Astrocyte (in vitro differentiated cells and primary cell): ENCODE measurements at regions not wholly inside any gene's neighbourhood (a gene's known extent, or its start where the extent isn't known, plus 50 kb on each side); places are given as distances from the start of the nearest gene placed in this dataset.

Source experiments
- DNase-seq: peaks from one replicate; pipeline ENCODE4 v3.0.0-alpha.2; 2010; ENCODE audit warnings: low read depth
- FAIRE-seq: peaks from 2 replicates; lab custom pipeline; 2011; peaks lifted over from hg19 to GRCh38; lab: Jason Lieb, UNC
- H2AFZ ChIP-seq: 2 replicates; pipeline ENCODE4 v1.6.0; 2012; ENCODE audit warnings: low read depth, low read length, inconsistent platforms
- H3K27ac ChIP-seq: 2 replicates; pipeline ENCODE4 v1.5.1; 2011; ENCODE audit warnings: low read depth, low read length, inconsistent platforms
- H3K27me3 ChIP-seq: 2 replicates; pipeline ENCODE4 v1.6.0; 2011; ENCODE audit warnings: low read length, inconsistent platforms; ENCODE audit not compliant: insufficient read depth
- H3K36me3 ChIP-seq: 2 replicates; pipeline ENCODE4 v1.5.1; 2011; ENCODE audit warnings: low read length, inconsistent platforms; ENCODE audit not compliant: insufficient read depth
- H3K4me1 ChIP-seq: 2 replicates; pipeline ENCODE4 v1.5.1; 2011; ENCODE audit warnings: low read length, inconsistent platforms; ENCODE audit not compliant: insufficient read depth
- H3K4me2 ChIP-seq: 2 replicates; pipeline ENCODE4 v1.6.0; 2012; ENCODE audit warnings: low read length, inconsistent platforms
- H3K4me3 ChIP-seq: 2 replicates; pipeline ENCODE4 v1.5.1; 2011; ENCODE audit warnings: low read depth, mild to moderate bottlenecking, low read length, inconsistent platforms; ENCODE audit not compliant: insufficient read depth
- H3K79me2 ChIP-seq: 2 replicates; pipeline ENCODE4 v1.6.0; 2012; ENCODE audit warnings: mild to moderate bottlenecking, low read length, inconsistent platforms; ENCODE audit not compliant: insufficient read depth
- H3K9ac ChIP-seq: 2 replicates; pipeline ENCODE4 v1.6.0; 2012; ENCODE audit warnings: mild to moderate bottlenecking, low read length, inconsistent platforms
- H3K9me3 ChIP-seq: 2 replicates; pipeline ENCODE4 v1.5.1; 2012; ENCODE audit warnings: low read depth, mild to moderate bottlenecking, low read length, inconsistent platforms; ENCODE audit not compliant: insufficient read depth
- H4K20me1 ChIP-seq: 2 replicates; pipeline ENCODE4 v1.6.0; 2012; ENCODE audit warnings: low read length, inconsistent platforms; ENCODE audit not compliant: insufficient read depth
- H3K27ac Mint-ChIP-seq: one replicate; pipeline ENCODE4 v1.8.0; 2021; ENCODE audit warnings: mild to moderate bottlenecking, mixed read lengths; ENCODE audit not compliant: unreplicated experiment
- H3K27me3 Mint-ChIP-seq: one replicate; pipeline ENCODE4 v1.8.0; 2021; ENCODE audit warnings: low read depth, mixed read lengths; ENCODE audit not compliant: unreplicated experiment
- H3K36me3 Mint-ChIP-seq: one replicate; pipeline ENCODE4 v1.8.0; 2021; ENCODE audit warnings: low read depth, mixed read lengths; ENCODE audit not compliant: unreplicated experiment
- H3K4me1 Mint-ChIP-seq: one replicate; pipeline ENCODE4 v1.8.0; 2021; ENCODE audit warnings: low read depth, mixed read lengths; ENCODE audit not compliant: unreplicated experiment
- H3K4me3 Mint-ChIP-seq: one replicate; pipeline ENCODE4 v1.8.0; 2021; ENCODE audit warnings: mild to moderate bottlenecking, moderate library complexity, mixed read lengths; ENCODE audit not compliant: unreplicated experiment
- H3K9me3 Mint-ChIP-seq: one replicate; pipeline ENCODE4 v1.8.0; 2021; ENCODE audit warnings: mild to moderate bottlenecking, mixed read lengths; ENCODE audit not compliant: unreplicated experiment
- EZH2 ChIP-seq: IDR thresholded peaks from 2 replicates; pipeline ENCODE4 v1.6.1; 2012; ENCODE audit warnings: mild to moderate bottlenecking, low read length, inconsistent platforms; ENCODE audit not compliant: insufficient read depth
- TF ChIP-seq, protein P1 (sequence below): IDR thresholded peaks from 2 replicates; pipeline ENCODE4 v1.5.1; 2011; ENCODE audit warnings: low read depth, mild to moderate bottlenecking, inconsistent platforms, low read length, moderate library complexity; ENCODE audit not compliant: insufficient read depth

DNA sequence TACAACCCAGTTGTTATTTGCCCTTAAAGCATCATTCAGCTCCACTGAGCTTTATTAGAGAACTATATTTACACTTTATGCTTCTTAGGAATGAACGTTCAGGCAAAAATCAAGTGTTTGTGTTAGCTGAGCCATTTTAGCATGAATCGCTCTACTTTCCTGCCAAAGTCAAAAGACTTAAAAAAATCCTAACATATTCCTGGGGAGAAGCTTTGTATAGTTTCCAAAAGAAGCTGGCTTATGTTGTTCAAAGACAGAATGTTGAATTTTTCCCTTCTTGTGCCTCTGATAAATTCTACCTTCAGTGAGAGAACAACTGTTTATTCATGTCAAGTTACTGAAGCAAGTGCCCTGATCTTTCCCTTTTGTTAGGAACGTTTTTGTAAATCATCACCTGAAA is 771.5 kb upstream of the HS3ST1 start:
- FAIRE-seq (no peak), DNase-seq (no peak)
- Histone ChIP-seq H4K20me1 (no peaks in the 10 kb centered on the region), H3K4me3 (no peak overlapping the region), H3K27me3 (no peaks in the 10 kb centered on the region), H3K79me2 (no peaks in the 10 kb centered on the region), H3K9me3 (peaks cover 4% of the 10 kb centered on the region), H3K36me3 (no peaks in the 10 kb centered on the region), H3K4me2 (no peak overlapping the region), H2AFZ (no peak overlapping the region), H3K27ac (no peak overlapping the region), H3K4me1 (no peaks in the 10 kb centered on the region), H3K9ac (no peak overlapping the region)
- Mint-ChIP-seq H3K4me3 (no peak overlapping the region), H3K27me3 (peaks cover 2% of the 10 kb centered on the region), H3K9me3 (no peaks in the 10 kb centered on the region), H3K27ac (no peak overlapping the region), H3K4me1 (no peaks in the 10 kb centered on the region), H3K36me3 (no peaks in the 10 kb centered on the region)
- TF ChIP-seq, protein P1, sequence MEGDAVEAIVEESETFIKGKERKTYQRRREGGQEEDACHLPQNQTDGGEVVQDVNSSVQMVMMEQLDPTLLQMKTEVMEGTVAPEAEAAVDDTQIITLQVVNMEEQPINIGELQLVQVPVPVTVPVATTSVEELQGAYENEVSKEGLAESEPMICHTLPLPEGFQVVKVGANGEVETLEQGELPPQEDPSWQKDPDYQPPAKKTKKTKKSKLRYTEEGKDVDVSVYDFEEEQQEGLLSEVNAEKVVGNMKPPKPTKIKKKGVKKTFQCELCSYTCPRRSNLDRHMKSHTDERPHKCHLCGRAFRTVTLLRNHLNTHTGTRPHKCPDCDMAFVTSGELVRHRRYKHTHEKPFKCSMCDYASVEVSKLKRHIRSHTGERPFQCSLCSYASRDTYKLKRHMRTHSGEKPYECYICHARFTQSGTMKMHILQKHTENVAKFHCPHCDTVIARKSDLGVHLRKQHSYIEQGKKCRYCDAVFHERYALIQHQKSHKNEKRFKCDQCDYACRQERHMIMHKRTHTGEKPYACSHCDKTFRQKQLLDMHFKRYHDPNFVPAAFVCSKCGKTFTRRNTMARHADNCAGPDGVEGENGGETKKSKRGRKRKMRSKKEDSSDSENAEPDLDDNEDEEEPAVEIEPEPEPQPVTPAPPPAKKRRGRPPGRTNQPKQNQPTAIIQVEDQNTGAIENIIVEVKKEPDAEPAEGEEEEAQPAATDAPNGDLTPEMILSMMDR: no peak
- TF ChIP-seq EZH2: no peak

DNA sequence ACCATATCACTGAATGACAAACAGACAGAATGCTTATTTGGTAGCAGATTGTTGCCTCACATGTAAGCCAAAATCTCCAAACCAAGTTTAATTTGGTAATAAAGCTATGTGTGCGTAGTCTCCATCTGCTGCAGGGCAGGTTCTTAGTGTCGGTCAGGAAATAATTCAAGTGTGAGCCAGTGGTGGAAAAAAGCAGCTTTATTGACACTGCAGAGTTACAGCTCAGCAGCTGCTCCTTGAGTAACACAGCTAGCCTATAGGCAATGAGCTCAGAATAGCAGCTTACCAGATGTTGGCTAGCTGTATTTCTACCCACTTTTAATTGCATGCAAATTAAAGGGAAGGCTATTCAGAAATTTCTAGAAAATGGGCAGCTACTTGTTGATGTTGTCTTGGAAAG is 757.8 kb upstream of the HS3ST1 start:
- Mint-ChIP-seq H3K27ac (no peak overlapping the region), H3K9me3 (no peaks in the 10 kb centered on the region), H3K27me3 (no peaks in the 10 kb centered on the region), H3K4me1 (no peaks in the 10 kb centered on the region), H3K4me3 (no peak overlapping the region), H3K36me3 (no peaks in the 10 kb centered on the region)
- Histone ChIP-seq H3K36me3 (no peaks in the 10 kb centered on the region), H3K4me2 (no peak overlapping the region), H2AFZ (no peak overlapping the region), H3K27ac (no peak overlapping the region), H3K4me1 (no peaks in the 10 kb centered on the region), H3K27me3 (no peaks in the 10 kb centered on the region), H4K20me1 (no peaks in the 10 kb centered on the region), H3K9ac (no peak overlapping the region), H3K4me3 (no peak overlapping the region), H3K79me2 (no peaks in the 10 kb centered on the region), H3K9me3 (peaks cover 3% of the 10 kb centered on the region)
- FAIRE-seq: no peak
- no peak for DNase-seq
- TF ChIP-seq, protein P1: no peak
- TF ChIP-seq EZH2: no peak

DNA sequence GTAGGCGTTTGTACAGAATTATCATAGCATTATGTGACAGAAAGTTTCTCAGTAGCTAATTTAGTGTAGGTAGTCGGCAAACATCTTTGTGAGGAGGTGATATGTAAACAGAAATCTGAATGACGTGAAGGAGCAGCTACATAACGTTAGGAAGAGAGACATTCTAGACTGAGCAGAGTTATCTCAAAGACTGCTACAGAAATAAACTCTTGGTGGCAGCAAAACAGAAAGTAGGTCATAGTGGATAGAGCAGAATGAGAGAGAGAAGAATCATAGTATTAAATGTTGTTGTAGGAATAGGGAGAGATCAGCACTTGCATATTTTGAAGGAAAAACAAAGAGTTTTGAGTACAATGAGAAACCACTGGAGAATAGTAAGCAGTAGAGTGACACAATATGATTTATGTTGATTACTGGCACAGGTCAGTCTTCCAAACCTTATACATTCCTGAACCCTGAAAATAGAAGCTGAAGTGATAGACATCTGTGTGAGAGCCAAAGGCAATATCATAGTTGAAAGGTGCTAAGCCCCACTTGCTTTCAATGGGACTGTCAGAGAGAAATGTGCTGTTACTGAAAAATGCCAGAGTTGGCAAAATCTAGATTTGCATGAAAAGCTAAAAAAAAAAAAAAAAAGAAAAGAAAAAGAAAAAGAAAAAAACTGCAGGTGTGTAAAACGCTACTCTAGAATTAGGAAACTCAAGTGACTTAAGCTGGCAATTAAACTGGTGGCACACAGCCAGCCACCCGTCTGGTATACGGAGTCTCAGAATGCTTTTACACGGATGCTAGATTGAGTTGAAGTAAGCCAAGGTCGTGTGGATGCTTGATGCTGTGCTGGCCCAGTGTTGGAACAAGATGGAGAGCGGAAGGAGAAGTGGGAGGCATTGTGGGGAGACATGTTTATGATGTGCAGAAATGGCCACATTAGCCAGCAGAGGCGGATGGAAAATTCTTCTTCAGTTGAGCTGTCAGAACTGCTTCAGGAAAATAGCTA is 750.2 kb upstream of the HS3ST1 start:
- Mint-ChIP-seq H3K9me3 (no peaks in the 10 kb centered on the region), H3K27ac (no peak overlapping the region), H3K4me3 (no peak overlapping the region)

More for the DNA sequence above, 750.2 kb upstream of the HS3ST1 start:
- no peak for TF ChIP-seq EZH2
- TF ChIP-seq, protein P1: no peak
- H3K4me2 ChIP-seq: no peak overlapping the region
- H3K9me3 ChIP-seq: no peaks in the 10 kb centered on the region
- H3K27ac ChIP-seq: no peak overlapping the region
- Mint-ChIP-seq H3K27me3 (no peaks in the 10 kb centered on the region), H3K36me3 (no peaks in the 10 kb centered on the region), H3K4me1 (no peaks in the 10 kb centered on the region)
- no peaks in the 10 kb centered on the region for H3K4me1 ChIP-seq
- DNase-seq: no peak
- no peak overlapping the region for H3K9ac ChIP-seq
- H3K4me3 ChIP-seq: no peak overlapping the region
- H3K36me3 ChIP-seq: no peaks in the 10 kb centered on the region
- H3K79me2 ChIP-seq: no peaks in the 10 kb centered on the region
- H3K27me3 ChIP-seq: no peaks in the 10 kb centered on the region
- H2AFZ ChIP-seq: no peak overlapping the region
- no peaks in the 10 kb centered on the region for H4K20me1 ChIP-seq
- FAIRE-seq: no peak
